NCI-H1436 (cell line): ENCODE measurements at regions not wholly inside any gene's neighbourhood (a gene's known extent, or its start where the extent isn't known, plus 50 kb on each side); places are given as distances from the start of the nearest gene placed in this dataset.

Experiments
- DNase-seq: peaks from one replicate; lab custom pipeline; 2025; lab: John Stamatoyannopoulos, UW

GRCh38 chr6:91299544-91300491 lies 712.9 kb upstream of the MAP3K7 start:
- DNase-seq, result no peak

GRCh38 chr6:91298543-91299145 lies 711.8 kb upstream of the MAP3K7 start:
- DNase-seq, result no peak

- DNase-seq, result no peak
Measured at GRCh38 chr6:91293395-91293794, 706.5 kb upstream of the MAP3K7 start.

DNA sequence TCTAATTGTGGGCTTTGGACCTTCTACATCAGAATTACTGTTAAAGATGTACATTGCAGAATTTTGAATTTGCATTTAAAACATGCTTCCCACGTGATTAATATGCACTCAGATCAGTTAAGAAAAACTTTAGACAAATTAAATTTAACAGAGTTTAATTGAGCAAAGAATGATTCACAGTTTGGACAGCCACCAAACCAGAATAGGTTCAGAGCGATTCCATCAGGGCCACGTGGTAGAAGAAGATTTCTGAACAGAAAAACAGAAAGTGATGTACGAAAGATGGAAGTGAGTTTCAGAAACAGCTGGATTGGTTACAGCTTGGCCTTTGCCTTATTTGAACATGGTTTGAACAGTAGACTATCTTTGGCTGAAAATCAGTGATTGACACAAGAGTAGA lies 704.2 kb upstream of the MAP3K7 start:
- DNase-seq, result no peak

GRCh38 chr6:91288741-91289140 lies 701.9 kb upstream of the MAP3K7 start:
- DNase-seq, result no peak

- peak; percentile 61 for DNase-seq
Measured at GRCh38 chr6:91281901-91282300, 695.0 kb upstream of the MAP3K7 start.

DNA sequence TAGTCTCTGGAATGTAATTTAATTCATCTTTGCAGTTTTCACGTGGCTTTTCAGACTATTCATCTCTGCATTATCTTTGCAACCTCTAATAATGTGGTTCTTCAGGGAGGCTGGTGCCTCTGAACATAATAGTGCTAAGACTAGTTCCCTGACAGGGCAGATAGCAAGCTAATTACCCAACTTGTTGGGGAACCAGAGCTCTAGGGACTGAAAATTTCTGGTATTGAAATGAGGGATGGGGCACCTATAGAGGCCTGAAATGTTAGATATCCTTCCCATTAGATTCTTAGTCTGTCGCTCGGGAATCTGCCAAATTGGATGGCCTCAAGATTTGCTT lies 693.6 kb upstream of the MAP3K7 start:
- no peak for DNase-seq

- DNase-seq, result no peak
Measured at GRCh38 chr6:91279740-91280493, 693.0 kb upstream of the MAP3K7 start.

- no peak for DNase-seq
Measured at GRCh38 chr6:91278416-91278815, 691.5 kb upstream of the MAP3K7 start.

- DNase-seq, result peak; percentile 10
Measured at GRCh38 chr6:91276315-91276714, 689.4 kb upstream of the MAP3K7 start.

DNA sequence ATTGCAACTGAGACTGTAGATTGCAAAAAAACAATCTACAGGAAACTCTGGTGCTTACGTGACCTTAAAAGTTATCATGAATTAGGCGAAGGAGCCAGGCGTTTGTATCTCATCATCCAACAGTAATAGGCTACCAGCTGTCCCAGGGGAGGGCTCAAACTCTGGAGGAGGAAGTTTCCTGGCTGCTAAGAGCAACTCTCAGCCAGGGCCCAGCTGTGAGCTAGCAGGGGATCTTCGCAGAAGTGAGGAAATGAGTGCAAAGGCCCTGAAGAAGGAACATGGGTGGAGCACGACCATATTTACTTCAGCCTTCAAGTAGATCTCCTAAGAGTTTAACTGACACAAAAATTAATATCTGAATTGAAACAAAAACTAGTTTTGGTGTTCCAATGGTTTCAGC lies 686.9 kb upstream of the MAP3K7 start:
- DNase-seq, result no peak

DNA sequence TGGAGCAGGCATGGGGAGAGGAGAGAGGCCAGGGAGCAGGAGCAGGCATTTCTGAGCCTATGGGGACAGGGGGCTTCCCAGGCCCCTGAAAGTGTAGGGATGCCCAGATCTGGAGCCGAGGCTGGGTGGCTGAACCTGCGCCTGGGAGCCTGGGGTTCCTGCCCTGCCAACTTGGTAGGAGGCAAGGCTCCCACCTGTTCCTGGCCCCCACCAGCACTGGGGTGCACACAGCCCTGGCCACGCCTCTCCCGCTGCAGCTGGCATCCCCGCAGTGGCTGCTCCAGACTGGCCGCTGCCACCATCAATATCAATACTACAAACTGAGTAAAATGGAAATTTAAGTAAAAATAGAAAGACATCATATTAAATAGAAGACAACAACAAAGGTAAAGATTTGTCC lies 684.9 kb upstream of the MAP3K7 start:
- no peak for DNase-seq

- DNase-seq, result no peak
Measured at GRCh38 chr6:91268941-91269340, 682.1 kb upstream of the MAP3K7 start.

GRCh38 chr6:91267246-91267645 lies 680.4 kb upstream of the MAP3K7 start:
- DNase-seq, result no peak

- DNase-seq, result no peak
Measured at GRCh38 chr6:91266156-91266555, 679.3 kb upstream of the MAP3K7 start.

DNA sequence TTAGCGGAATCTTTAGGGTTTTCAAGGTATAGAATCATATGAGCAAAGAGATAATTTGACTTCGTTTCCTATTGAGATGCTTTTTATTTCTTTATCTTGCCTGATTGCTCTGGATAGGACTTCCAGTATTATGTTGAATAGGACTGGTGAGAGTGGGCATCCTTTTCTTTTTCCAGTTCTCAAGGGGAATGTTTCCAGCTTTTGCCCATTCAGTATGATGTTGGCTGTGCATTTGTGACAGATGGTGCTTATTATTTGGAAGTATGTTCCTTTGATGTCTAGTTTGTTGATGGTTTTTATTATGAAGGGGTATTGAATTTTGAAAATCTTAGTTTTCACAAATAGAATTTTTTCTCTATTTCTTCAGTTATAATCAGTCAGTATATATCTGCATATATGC lies 656.6 kb upstream of the MAP3K7 start:
- no peak for DNase-seq

DNA sequence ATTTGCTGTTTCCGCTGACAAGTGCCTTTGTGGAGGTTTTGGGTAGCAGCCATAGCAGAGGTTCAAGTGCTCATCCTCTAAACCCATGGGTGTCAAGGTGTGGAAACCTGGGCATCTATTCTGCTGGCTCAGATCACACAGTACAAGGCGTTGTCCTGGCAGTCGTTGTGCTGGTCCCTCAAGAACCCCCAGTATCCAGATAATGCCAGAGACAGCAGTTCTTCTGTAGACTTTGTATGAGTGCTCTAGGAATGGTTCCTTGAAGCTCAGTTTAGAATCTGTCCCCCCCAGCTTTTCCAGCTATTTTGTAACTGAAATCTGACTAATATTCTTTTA lies 655.7 kb upstream of the MAP3K7 start:
- no peak for DNase-seq

DNA sequence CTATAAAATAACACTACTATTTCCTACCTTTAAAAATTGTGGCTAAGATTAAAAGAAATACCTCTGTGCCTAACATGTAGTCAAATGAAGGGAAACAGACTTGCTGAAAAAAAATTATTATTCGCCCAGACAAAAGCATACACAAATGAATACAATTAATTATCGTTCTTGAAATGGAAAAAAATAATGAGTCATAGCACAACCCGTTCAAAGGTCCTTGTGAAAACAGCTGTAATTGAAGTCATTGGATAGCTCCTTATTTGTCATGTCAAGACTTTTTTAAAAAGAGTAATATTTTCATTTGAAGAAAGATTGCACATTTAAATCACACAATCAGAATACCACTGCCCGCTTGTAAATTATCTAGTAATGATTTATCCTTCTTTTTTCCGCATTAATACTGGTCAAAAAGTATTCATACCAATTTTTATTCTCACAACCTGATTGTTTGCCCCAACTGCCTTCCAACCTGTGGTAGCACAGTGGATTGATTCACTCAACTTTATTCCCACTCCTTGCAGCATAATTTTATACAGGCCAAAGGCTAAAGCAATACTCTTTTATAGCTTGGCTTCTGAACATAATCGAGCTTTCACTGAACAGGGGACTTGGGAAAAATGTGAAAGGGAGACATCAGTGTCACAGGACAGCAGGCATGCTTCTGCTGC lies 655.2 kb upstream of the MAP3K7 start:
- no peak for DNase-seq

DNA sequence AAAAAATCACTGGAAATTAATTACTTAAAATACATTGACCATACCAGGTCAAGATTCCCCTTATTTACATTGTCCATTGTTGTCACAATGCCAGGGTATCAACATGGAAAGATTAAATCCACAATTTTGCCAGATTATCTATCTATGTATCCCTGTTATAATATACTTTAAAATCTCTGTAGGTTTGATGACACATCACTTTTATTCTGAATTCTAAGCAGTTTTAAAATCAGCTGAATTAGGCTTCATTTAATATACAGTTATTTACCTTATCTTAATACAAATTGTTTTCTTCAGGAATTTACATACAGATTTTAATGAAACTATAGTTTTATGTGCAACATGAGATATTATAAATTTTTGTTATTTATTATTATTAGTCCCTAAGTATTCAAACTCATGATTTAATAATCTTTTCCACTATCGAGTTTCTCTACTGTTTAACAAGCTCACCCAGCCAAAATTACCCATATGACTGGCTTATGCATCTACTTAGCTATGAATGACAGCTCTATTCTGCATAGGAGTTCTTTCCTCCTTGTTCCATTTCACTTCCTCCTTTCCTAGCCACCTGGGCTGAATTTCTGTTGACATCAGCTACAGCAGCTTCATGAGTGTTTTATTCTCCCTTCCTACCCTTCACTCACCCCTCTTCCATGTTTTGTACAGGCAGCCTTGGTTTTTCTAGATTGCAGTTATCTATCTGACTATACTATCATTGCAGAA lies 654.2 kb upstream of the MAP3K7 start:
- DNase-seq, result no peak

GRCh38 chr6:91221072-91221720 lies 634.3 kb upstream of the MAP3K7 start:
- DNase-seq, result no peak

DNA sequence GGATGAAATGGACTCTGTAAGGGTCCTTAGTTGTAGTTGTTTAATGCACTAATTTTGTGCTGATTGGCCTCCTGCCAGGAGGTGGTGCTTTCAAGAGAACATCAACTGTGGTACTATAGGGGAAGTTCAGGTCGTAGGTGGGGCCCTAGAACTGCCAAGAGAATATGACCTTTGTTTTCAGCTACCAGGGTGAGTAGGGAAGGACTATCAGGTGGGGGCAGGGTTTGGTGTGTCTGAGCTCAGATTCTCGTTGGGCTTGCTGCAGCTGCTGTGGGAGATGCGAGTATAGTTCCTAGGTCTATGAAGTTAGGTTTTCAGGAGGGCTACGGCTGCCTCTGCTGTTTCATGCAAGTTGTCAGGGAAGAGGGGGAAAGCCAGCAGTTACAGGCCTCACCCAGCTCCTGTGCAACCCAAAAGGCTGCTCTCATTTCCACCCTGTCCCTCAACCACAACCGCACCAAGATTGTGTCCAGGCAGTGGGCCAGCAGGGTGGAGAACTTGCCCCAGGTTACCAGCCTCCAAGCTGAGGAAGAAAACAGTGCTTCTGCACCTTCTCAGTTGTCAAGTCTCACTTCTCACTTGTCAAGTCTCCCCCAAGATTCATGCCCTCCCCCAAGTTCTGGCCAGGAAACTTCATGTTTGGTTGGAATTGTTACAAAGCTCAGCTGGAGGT lies 626.5 kb upstream of the MAP3K7 start:
- DNase-seq, result no peak
